ENCODE measurements at regions not wholly inside any gene's neighbourhood (a gene's known extent, or its start where the extent isn't known, plus 50 kb on each side); places are given as distances from the start of the nearest gene placed in this dataset.
A peak's percentile ranks its signal among the peaks of the same experiment; 100 is the strongest.

- DNase-seq: no peak
- Histone ChIP-seq H3K36me3 (ENCODE audit: insufficient read depth, low read length) (no peaks in the 10 kb centered on the region), H3K27me3 (ENCODE audit: low read length) (no peaks in the 10 kb centered on the region), H3K4me1 (ENCODE audit: low read length) (peaks cover 28% of the 10 kb centered on the region), H3K79me2 (ENCODE audit: low read length) (no peaks in the 10 kb centered on the region), H2AFZ (ENCODE audit: low read length) (no peak overlapping the region), H3K4me2 (ENCODE audit: low read depth, low read length, poor library complexity, severe bottlenecking) (no peak overlapping the region), H3K9me2 (replicated peaks; ENCODE audit: insufficient read depth, low read length) (no peaks in the 10 kb centered on the region), H4K20me1 (ENCODE audit: insufficient read depth, low read depth, low read length) (no peaks in the 10 kb centered on the region), H3K9me3 (ENCODE audit: low read length) (no peaks in the 10 kb centered on the region), H3K27ac (ENCODE audit: low read length) (no peak overlapping the region), H3K9ac (ENCODE audit: low read length) (no peak overlapping the region), H3K4me3 (ENCODE audit: low read length) (no peak overlapping the region)
Observed at GRCh38 chr10:112886463-112886862, 63.6 kb upstream of the TCF7L2 start.

- no peaks in the 10 kb centered on the region for H3K9me3 ChIP-seq (ENCODE audit: low read length)
- H3K4me3 ChIP-seq (ENCODE audit: low read length): no peak overlapping the region
- H3K9ac ChIP-seq (ENCODE audit: low read length): no peak overlapping the region
- no peaks in the 10 kb centered on the region for H3K79me2 ChIP-seq (ENCODE audit: low read length)
- no peak for DNase-seq
- no peak overlapping the region for H3K4me2 ChIP-seq (ENCODE audit: low read depth, low read length, poor library complexity, severe bottlenecking)
- H2AFZ ChIP-seq (ENCODE audit: low read length): no peak overlapping the region
- H4K20me1 ChIP-seq (ENCODE audit: insufficient read depth, low read depth, low read length): no peaks in the 10 kb centered on the region
- H3K36me3 ChIP-seq (ENCODE audit: insufficient read depth, low read length): no peaks in the 10 kb centered on the region
- no peak overlapping the region for H3K27ac ChIP-seq (ENCODE audit: low read length)
- H3K4me1 ChIP-seq (ENCODE audit: low read length): peaks cover 19% of the 10 kb centered on the region
- no peaks in the 10 kb centered on the region for H3K27me3 ChIP-seq (ENCODE audit: low read length)
- H3K9me2 ChIP-seq (replicated peaks; ENCODE audit: insufficient read depth, low read length): no peaks in the 10 kb centered on the region
Observed at GRCh38 chr10:112887968-112888367, 62.1 kb upstream of the TCF7L2 start.

- H3K36me3 ChIP-seq (ENCODE audit: insufficient read depth, low read length): no peaks in the 10 kb centered on the region
- H3K27me3 ChIP-seq (ENCODE audit: low read length): no peaks in the 10 kb centered on the region
- no peaks in the 10 kb centered on the region for H4K20me1 ChIP-seq (ENCODE audit: insufficient read depth, low read depth, low read length)
- H3K9ac ChIP-seq (ENCODE audit: low read length): no peak overlapping the region
- no peaks in the 10 kb centered on the region for H3K79me2 ChIP-seq (ENCODE audit: low read length)
- DNase-seq: peak; percentile 71
- no peak overlapping the region for H2AFZ ChIP-seq (ENCODE audit: low read length)
- peaks cover 9% of the 10 kb centered on the region; the same call in 1 of the 2 replicates for H3K4me1 ChIP-seq (ENCODE audit: low read length)
- H3K4me3 ChIP-seq (ENCODE audit: low read length): no peak overlapping the region
- no peak overlapping the region; the same call in 1 of the 2 replicates for H3K27ac ChIP-seq (ENCODE audit: low read length)
- H3K4me2 ChIP-seq (ENCODE audit: low read depth, low read length, poor library complexity, severe bottlenecking): no peak overlapping the region
- no peaks in the 10 kb centered on the region for H3K9me2 ChIP-seq (replicated peaks; ENCODE audit: insufficient read depth, low read length)
- H3K9me3 ChIP-seq (ENCODE audit: low read length): no peaks in the 10 kb centered on the region
Observed at GRCh38 chr10:112895292-112895691, 54.8 kb upstream of the TCF7L2 start.

- peaks cover 9% of the 10 kb centered on the region; the same call in 1 of the 2 replicates for H3K4me1 ChIP-seq (ENCODE audit: low read length)
- no peak overlapping the region for H3K4me2 ChIP-seq (ENCODE audit: low read depth, low read length, poor library complexity, severe bottlenecking)
- H3K36me3 ChIP-seq (ENCODE audit: insufficient read depth, low read length): no peaks in the 10 kb centered on the region
- H3K9ac ChIP-seq (ENCODE audit: low read length): no peak overlapping the region
- no peak overlapping the region for H2AFZ ChIP-seq (ENCODE audit: low read length)
- no peak overlapping the region for H3K27ac ChIP-seq (ENCODE audit: low read length)
- no peaks in the 10 kb centered on the region for H3K79me2 ChIP-seq (ENCODE audit: low read length)
- no peaks in the 10 kb centered on the region for H3K27me3 ChIP-seq (ENCODE audit: low read length)
- no peaks in the 10 kb centered on the region for H4K20me1 ChIP-seq (ENCODE audit: insufficient read depth, low read depth, low read length)
- no peak overlapping the region for H3K4me3 ChIP-seq (ENCODE audit: low read length)
- H3K9me3 ChIP-seq (ENCODE audit: low read length): no peaks in the 10 kb centered on the region
- H3K9me2 ChIP-seq (replicated peaks; ENCODE audit: insufficient read depth, low read length): no peaks in the 10 kb centered on the region
- DNase-seq: no peak
Observed at GRCh38 chr10:112896273-112896672, 53.8 kb upstream of the TCF7L2 start.

- Histone ChIP-seq H4K20me1 (ENCODE audit: insufficient read depth, low read depth, low read length) (no peaks in the 10 kb centered on the region), H3K9ac (ENCODE audit: low read length) (no peak overlapping the region), H3K9me2 (replicated peaks; ENCODE audit: insufficient read depth, low read length) (no peaks in the 10 kb centered on the region), H3K79me2 (ENCODE audit: low read length) (no peaks in the 10 kb centered on the region), H3K27ac (ENCODE audit: low read length) (no peak overlapping the region), H3K27me3 (ENCODE audit: low read length) (no peaks in the 10 kb centered on the region), H2AFZ (ENCODE audit: low read length) (no peak overlapping the region), H3K36me3 (ENCODE audit: insufficient read depth, low read length) (no peaks in the 10 kb centered on the region), H3K4me3 (ENCODE audit: low read length) (no peak overlapping the region), H3K9me3 (ENCODE audit: low read length) (no peaks in the 10 kb centered on the region), H3K4me2 (ENCODE audit: low read depth, low read length, poor library complexity, severe bottlenecking) (no peak overlapping the region), H3K4me1 (ENCODE audit: low read length) (peaks cover 9% of the 10 kb centered on the region; the same call in 1 of the 2 replicates)
- peak; percentile 56 for DNase-seq
Observed at GRCh38 chr10:112896722-112897121, 53.3 kb upstream of the TCF7L2 start.

GRCh38 chr10:112898540-112899390 lies 51.3 kb upstream of the TCF7L2 start:
- DNase-seq: no peak
- no peaks in the 10 kb centered on the region for H3K27me3 ChIP-seq (ENCODE audit: low read length)

GRCh38 chr10:112899391-112900065 lies 50.5 kb upstream of the TCF7L2 start:
- no peak overlapping the region for H3K27ac ChIP-seq (ENCODE audit: low read length)
- no peaks in the 10 kb centered on the region for H3K36me3 ChIP-seq (ENCODE audit: insufficient read depth, low read length)
- no peaks in the 10 kb centered on the region for H4K20me1 ChIP-seq (ENCODE audit: insufficient read depth, low read depth, low read length)
- no peaks in the 10 kb centered on the region for H3K9me2 ChIP-seq (replicated peaks; ENCODE audit: insufficient read depth, low read length)
- no peak for DNase-seq
- H3K79me2 ChIP-seq (ENCODE audit: low read length): no peaks in the 10 kb centered on the region
- no peaks in the 10 kb centered on the region for H3K27me3 ChIP-seq (ENCODE audit: low read length)
- peaks cover 9% of the 10 kb centered on the region; the same call in 1 of the 2 replicates for H3K4me1 ChIP-seq (ENCODE audit: low read length)
- no peaks in the 10 kb centered on the region for H3K9me3 ChIP-seq (ENCODE audit: low read length)
- no peak overlapping the region for H3K4me2 ChIP-seq (ENCODE audit: low read depth, low read length, poor library complexity, severe bottlenecking)
- H2AFZ ChIP-seq (ENCODE audit: low read length): no peak overlapping the region
- H3K4me3 ChIP-seq (ENCODE audit: low read length): no peak overlapping the region
- no peak overlapping the region for H3K9ac ChIP-seq (ENCODE audit: low read length)

More at GRCh38 chr10:112898540-112899390, 51.3 kb upstream of the TCF7L2 start:
- Histone ChIP-seq H3K9me3 (ENCODE audit: low read length) (no peaks in the 10 kb centered on the region), H4K20me1 (ENCODE audit: insufficient read depth, low read depth, low read length) (no peaks in the 10 kb centered on the region), H3K9ac (ENCODE audit: low read length) (no peak overlapping the region), H3K27ac (ENCODE audit: low read length) (no peak overlapping the region), H3K36me3 (ENCODE audit: insufficient read depth, low read length) (no peaks in the 10 kb centered on the region), H3K79me2 (ENCODE audit: low read length) (no peaks in the 10 kb centered on the region), H3K4me3 (ENCODE audit: low read length) (no peak overlapping the region), H2AFZ (ENCODE audit: low read length) (no peak overlapping the region), H3K4me2 (ENCODE audit: low read depth, low read length, poor library complexity, severe bottlenecking) (no peak overlapping the region), H3K9me2 (replicated peaks; ENCODE audit: insufficient read depth, low read length) (no peaks in the 10 kb centered on the region), H3K4me1 (ENCODE audit: low read length) (peaks cover 9% of the 10 kb centered on the region; the same call in 1 of the 2 replicates)
